HepG2 (cell line): ENCODE measurements at regions not wholly inside any gene's neighbourhood (a gene's known extent, or its start where the extent isn't known, plus 50 kb on each side); places are given as distances from the start of the nearest gene placed in this dataset.

Experiments
- ATAC-seq: fragments of 200-7000 bp; cut with Tn5 transposase; 3 replicates; pipeline ENCODE4 v1.9.1; 2020; ENCODE audit warnings: mild to moderate bottlenecking, moderate library complexity
- BruUV-seq: library from RNA; stranded (reverse); fragments of 400-500 nt; replicated peaks from 2 replicates; lab custom pipeline; 2021; lab: Mats Ljungman, UMichigan
- CTCF ChIA-PET: fragments of 300-600 bp; formaldehyde crosslinking; extraction: SDS; loops from one replicate; lab custom pipeline; 2021; ENCODE audit warnings: low total read pairs, inconsistent platforms, low intra/inter-chr PET ratio; lab: Yijun Ruan, JAX
- POLR2A ChIA-PET: fragments of 350-600 bp; sonication (Branson Sonifier 250); formaldehyde crosslinking; loops from one replicate; lab custom pipeline; 2020; ENCODE audit warnings: antibody characterized with exemption, inconsistent platforms; lab: Yijun Ruan, JAX
- DNase-seq: peaks from one replicate; pipeline ENCODE4 v3.0.0-alpha.2; 2015; ENCODE audit warnings: low spot score
- FAIRE-seq: peaks from 3 replicates; lab custom pipeline; 2011; peaks lifted over from hg19 to GRCh38; lab: Jason Lieb, UNC
- H2AFZ ChIP-seq: one replicate; pipeline ENCODE4 v1.6.1; 2011; ENCODE audit warnings: low read length, inconsistent platforms
- H3K27ac ChIP-seq: fragments of 300-600 bp; 3 replicates; pipeline ENCODE4 v1.8.0; 2011; ENCODE audit warnings: mixed run types, mild to moderate bottlenecking, mixed read lengths, low read length, inconsistent platforms; ENCODE audit not compliant: insufficient read depth; ENCODE audit errors: extremely low read length
- H3K27me3 ChIP-seq, 2 experiments: fragments of 200-600 bp in 1 of 2; 2 replicates in 1 of 2; 3 replicates in 1 of 2; pipeline versions ENCODE4 v1.6.0 to v1.8.0; 2011; ENCODE audit warnings: low read length in 2 of 2, mild to moderate bottlenecking in 2 of 2, moderate library complexity in 2 of 2, inconsistent platforms in 1 of 2; ENCODE audit not compliant: insufficient read depth in 2 of 2, control insufficient read depth in 1 of 2
- H3K36me3 ChIP-seq, 2 experiments: fragments of 200-600 bp in 1 of 2; replicated peaks in 1 of 2; 2 replicates in 1 of 2; 3 replicates in 1 of 2; pipeline versions ENCODE4 v1.5.1 to v1.8.0; 2011; ENCODE audit warnings: low read length in 2 of 2, inconsistent platforms in 1 of 2; ENCODE audit not compliant: insufficient read depth in 2 of 2, control insufficient read depth in 1 of 2
- H3K4me1 ChIP-seq: 2 replicates; pipeline ENCODE4 v1.5.1; 2012; ENCODE audit warnings: low read length, inconsistent platforms; ENCODE audit not compliant: insufficient read depth
- H3K4me2 ChIP-seq: 2 replicates; pipeline ENCODE4 v1.6.0; 2011; ENCODE audit warnings: low read depth, low read length, inconsistent platforms
- H3K4me3 ChIP-seq, 3 experiments: fragments of 200-600 bp in 1 of 3; sonication (generic), shearing (Covaris generic) in 1 of 3; replicated peaks in 1 of 3; 2 replicates each; pipeline ENCODE4 v1.5.1; 2011 to 2016; ENCODE audit warnings: low read length in 3 of 3, inconsistent platforms in 2 of 3, low read depth in 2 of 3, mild to moderate bottlenecking in 2 of 3, control low read depth in 1 of 3, mixed read lengths in 1 of 3; ENCODE audit not compliant: insufficient read depth in 1 of 3
- H3K79me2 ChIP-seq: one replicate; pipeline ENCODE4 v1.6.1; 2011; ENCODE audit warnings: low read length, inconsistent platforms; ENCODE audit not compliant: insufficient read depth
- H3K9ac ChIP-seq: 2 replicates; pipeline ENCODE4 v1.6.0; 2011; ENCODE audit warnings: mild to moderate bottlenecking, low read depth, low read length, inconsistent platforms; ENCODE audit not compliant: insufficient read depth
- H3K9me3 ChIP-seq: 2 replicates; pipeline ENCODE4 v1.5.1; 2012; ENCODE audit warnings: mild to moderate bottlenecking, low read length
- H4K20me1 ChIP-seq: 2 replicates; pipeline ENCODE4 v1.6.0; 2011; ENCODE audit warnings: inconsistent platforms, mild to moderate bottlenecking, low read length, moderate library complexity; ENCODE audit not compliant: insufficient read depth
- GATA4 ChIP-seq: sonication (generic); IDR thresholded peaks from 2 replicates; pipeline ENCODE4 v1.6.1; 2016; ENCODE audit warnings: antibody characterized with exemption, low read depth, borderline replicate concordance
- NAIF1 ChIP-seq: sonication (generic); formaldehyde crosslinking; IDR thresholded peaks from 2 replicates; pipeline ENCODE4 v1.5.0; 2020; ENCODE audit warnings: mild to moderate bottlenecking, missing genetic modification reagents, borderline replicate concordance
- PAX8 ChIP-seq: sonication (generic); formaldehyde crosslinking; IDR thresholded peaks from 2 replicates; pipeline ENCODE4 v1.8.0; 2022; ENCODE audit warnings: mild to moderate bottlenecking, missing genetic modification reagents, borderline replicate concordance
- REST ChIP-seq, 2 experiments: IDR thresholded peaks; 2 replicates each; pipeline ENCODE4 v1.6.1; 2011 to 2012; ENCODE audit warnings: low read length in 2 of 2, borderline replicate concordance in 1 of 2, low read depth in 1 of 2, mild to moderate bottlenecking in 1 of 2, moderate library complexity in 1 of 2
- RORA ChIP-seq: sonication (generic); formaldehyde crosslinking; IDR thresholded peaks from 2 replicates; pipeline ENCODE4 v1.5.0; 2020; ENCODE audit warnings: mild to moderate bottlenecking, missing genetic modification reagents, moderate library complexity
- TOPORS ChIP-seq: sonication (generic); formaldehyde crosslinking; IDR thresholded peaks from 2 replicates; pipeline ENCODE4 v1.8.0; 2023; ENCODE audit warnings: mild to moderate bottlenecking, missing genetic modification reagents
- TSC22D2 ChIP-seq: sonication (generic); formaldehyde crosslinking; IDR thresholded peaks from 2 replicates; pipeline ENCODE4 v1.5.1; 2020; ENCODE audit warnings: missing genetic modification reagents, mild to moderate bottlenecking, borderline replicate concordance
- WGBS: methylation state at CpG from one replicate; pipeline ENCODE4 v1.1.6; 2017; ENCODE audit warnings: low lambda C conversion rate; 5-methylcytosine and 5-hydroxymethylcytosine counted together
- in situ Hi-C: cut with HindIII; loops from 2 replicates; pipeline ENCODE4 v1.10.0; 2017; ENCODE audit warnings: low pct_unique_long_range_greater_than_20kb; ENCODE audit not compliant: extremely low pct_ligation_motif_present
- intact Hi-C: fragments of 100-400 bp; cut with micrococcal nuclease; formaldehyde crosslinking; loops from one replicate; pipeline ENCODE4 v1.10.0; 2022; ENCODE audit not compliant: unreplicated experiment

GRCh38 chr12:126681676-126682075 lies 1585.3 kb upstream of the TMEM132C start:
- no peak overlapping the region for H2AFZ ChIP-seq
- no peaks in the 10 kb centered on the region for H3K4me1 ChIP-seq
- intact Hi-C loops (no loop called here), in situ Hi-C loops (no loop called here)
- no TSS peak for BruUV-seq
- H3K27ac ChIP-seq, result no peak overlapping the region
- ChIA-PET POLR2A (no interaction called here), CTCF (no interaction called here)
- peaks cover 100% of the 10 kb centered on the region for H3K9me3 ChIP-seq
- H3K4me2 ChIP-seq, result no peak overlapping the region
- FAIRE-seq, result no peak
- H3K36me3 ChIP-seq, result no peaks in the 10 kb centered on the region
- TF ChIP-seq PAX8 (CRISPR knock-in tag) (no peak), NAIF1 (CRISPR knock-in tag) (no peak), TOPORS (CRISPR knock-in tag) (no peak), REST (IDR thresholded peaks at IDR 0.05; ENCODE audit: borderline replicate concordance in 1 of 2, low read depth in 1 of 2, low read length in 2 of 2) (peak in 1 of 2 experiments; percentile 62; a peak in 1 of 4 replicates), GATA4 (no peak), TSC22D2 (CRISPR knock-in tag) (no peak), RORA (CRISPR knock-in tag) (no peak)
- H3K79me2 ChIP-seq, result no peaks in the 10 kb centered on the region
- no peaks in the 10 kb centered on the region for H4K20me1 ChIP-seq
- WGBS, result 0% methylated on average over 1 of the region's 2 CpGs
- H3K9ac ChIP-seq, result no peak overlapping the region
- DNase-seq, result no peak
- H3K4me3 ChIP-seq, result no peak overlapping the region
- no peak for ATAC-seq
- H3K27me3 ChIP-seq, result no peaks in the 10 kb centered on the region
